H9 (cell line): ENCODE measurements at regions not wholly inside any gene's neighbourhood (a gene's known extent, or its start where the extent isn't known, plus 50 kb on each side); places are given as distances from the start of the nearest gene placed in this dataset.

Experiments
- DNase-seq: peaks from one replicate; pipeline ENCODE4 v3.0.0-alpha.2; 2017
- H2AFZ ChIP-seq: one replicate; pipeline ENCODE4 v1.6.1; 2013; ENCODE audit warnings: mild to moderate bottlenecking, low read length, control low read depth, moderate library complexity
- H2AK5ac ChIP-seq: 2 replicates; pipeline ENCODE4 v1.6.1; 2013; ENCODE audit warnings: low read length, control low read depth, mixed read lengths; ENCODE audit not compliant: insufficient read length
- H2BK120ac ChIP-seq: one replicate; pipeline ENCODE4 v1.6.1; 2013; ENCODE audit warnings: low read depth, mild to moderate bottlenecking, low read length, control low read depth, inconsistent platforms; ENCODE audit not compliant: poor library complexity, severe bottlenecking
- H2BK12ac ChIP-seq: 2 replicates; pipeline ENCODE4 v1.6.1; 2013; ENCODE audit warnings: low read length, control low read depth, mixed read lengths, low read depth; ENCODE audit not compliant: insufficient read length
- H2BK15ac ChIP-seq: 2 replicates; pipeline ENCODE4 v1.6.1; 2013; ENCODE audit warnings: low read depth, low read length, control low read depth
- H2BK20ac ChIP-seq: one replicate; pipeline ENCODE4 v1.6.1; 2013; ENCODE audit warnings: low read depth, mild to moderate bottlenecking, low read length, control low read depth, inconsistent platforms; ENCODE audit not compliant: poor library complexity, severe bottlenecking
- H2BK5ac ChIP-seq: 2 replicates; pipeline ENCODE4 v1.6.1; 2013; ENCODE audit warnings: low read length, control low read depth, mixed read lengths; ENCODE audit not compliant: insufficient read length
- H3K14ac ChIP-seq: 2 replicates; pipeline ENCODE4 v1.6.1; 2013; ENCODE audit warnings: low read length, control low read depth; ENCODE audit not compliant: insufficient read depth
- H3K18ac ChIP-seq: 2 replicates; pipeline ENCODE4 v1.6.1; 2013; ENCODE audit warnings: low read depth, mild to moderate bottlenecking, mixed read lengths, low read length, control low read depth; ENCODE audit not compliant: insufficient read length
- H3K23ac ChIP-seq: 2 replicates; pipeline ENCODE4 v1.6.1; 2013; ENCODE audit warnings: low read length, control low read depth, mixed read lengths, low read depth; ENCODE audit not compliant: insufficient read length
- H3K23me2 ChIP-seq: 2 replicates; pipeline ENCODE4 v1.6.1; 2013; ENCODE audit warnings: low read depth, mild to moderate bottlenecking, mixed read lengths, low read length, control low read depth; ENCODE audit not compliant: insufficient read length, poor library complexity, severe bottlenecking
- H3K27ac ChIP-seq: 2 replicates; pipeline ENCODE4 v1.5.1; 2013; ENCODE audit warnings: low read length, control low read depth, mixed read lengths, low read depth; ENCODE audit not compliant: insufficient read length
- H3K27me3 ChIP-seq: 2 replicates; pipeline ENCODE4 v1.6.1; 2013; ENCODE audit warnings: low read length, control low read depth, inconsistent platforms; ENCODE audit not compliant: insufficient read depth
- H3K4ac ChIP-seq: 2 replicates; pipeline ENCODE4 v1.6.1; 2013; ENCODE audit warnings: low read depth, mild to moderate bottlenecking, control low read depth, inconsistent platforms, low read length, moderate library complexity
- H3K4me1 ChIP-seq: 2 replicates; pipeline ENCODE4 v1.6.1; 2013; ENCODE audit warnings: low read length, control low read depth, inconsistent platforms; ENCODE audit not compliant: insufficient read depth
- H3K4me2 ChIP-seq: 2 replicates; pipeline ENCODE4 v1.6.1; 2013; ENCODE audit warnings: low read length, control low read depth, mixed read lengths; ENCODE audit not compliant: insufficient read length, insufficient read depth
- H3K56ac ChIP-seq: 2 replicates; pipeline ENCODE4 v1.6.1; 2013; ENCODE audit warnings: low read depth, mild to moderate bottlenecking, mixed read lengths, low read length, control low read depth; ENCODE audit not compliant: insufficient read length
- H3K79me1 ChIP-seq: 2 replicates; pipeline ENCODE4 v1.6.1; 2013; ENCODE audit warnings: low read depth, mild to moderate bottlenecking, moderate library complexity, low read length, control low read depth, inconsistent platforms; ENCODE audit not compliant: insufficient read depth, poor library complexity, severe bottlenecking
- H3K79me2 ChIP-seq: 2 replicates; pipeline ENCODE4 v1.6.1; 2013; ENCODE audit warnings: low read length, control low read depth, inconsistent platforms; ENCODE audit not compliant: insufficient read depth
- H3K9ac ChIP-seq: 2 replicates; pipeline ENCODE4 v1.6.1; 2013; ENCODE audit warnings: low read length, control low read depth, mixed read lengths; ENCODE audit not compliant: insufficient read length; ENCODE audit errors: extremely low read depth
- H3K9me3 ChIP-seq: one replicate; pipeline ENCODE4 v1.6.1; 2013; ENCODE audit warnings: low read depth, low read length, inconsistent platforms; ENCODE audit not compliant: control insufficient read depth
- H3T11ph ChIP-seq: one replicate; pipeline ENCODE4 v1.6.1; 2013; ENCODE audit warnings: mild to moderate bottlenecking, low read length, control low read depth, inconsistent platforms
- H4K20me1 ChIP-seq: one replicate; pipeline ENCODE4 v1.6.1; 2013; ENCODE audit not compliant: control insufficient read depth, insufficient read length, insufficient read depth
- H4K5ac ChIP-seq: 2 replicates; pipeline ENCODE4 v1.6.1; 2013; ENCODE audit warnings: low read depth, mild to moderate bottlenecking, mixed read lengths, low read length, control low read depth; ENCODE audit not compliant: insufficient read length
- H4K8ac ChIP-seq: replicated peaks from 2 replicates; pipeline ENCODE4 v1.6.1; 2013; ENCODE audit warnings: low read length, control low read depth, mixed read lengths, low read depth; ENCODE audit not compliant: insufficient read length
- H4K91ac ChIP-seq: 2 replicates; pipeline ENCODE4 v1.6.1; 2013; ENCODE audit warnings: low read depth, mild to moderate bottlenecking, moderate library complexity, mixed read lengths, low read length, control low read depth; ENCODE audit not compliant: insufficient read length
- H3K27ac Mint-ChIP-seq, 3 experiments: 2 replicates in 2 of 3; 3 replicates in 1 of 3; pipeline ENCODE4 v1.8.0; 2020 to 2021; ENCODE audit warnings: mixed read lengths in 3 of 3, mild to moderate bottlenecking in 1 of 3, moderate library complexity in 1 of 3
- H3K27me3 Mint-ChIP-seq: 2 replicates; pipeline ENCODE4 v1.8.0; 2021; ENCODE audit warnings: low read depth, mild to moderate bottlenecking, moderate library complexity, mixed read lengths
- H3K36me3 Mint-ChIP-seq, 3 experiments: 2 replicates in 2 of 3; 3 replicates in 1 of 3; pipeline ENCODE4 v1.8.0; 2020 to 2021; ENCODE audit warnings: low read depth in 3 of 3, mixed read lengths in 3 of 3; ENCODE audit not compliant: insufficient read depth in 1 of 3
- H3K4me1 Mint-ChIP-seq, 2 experiments: 2 replicates each; pipeline ENCODE4 v1.8.0; 2020; ENCODE audit warnings: mixed read lengths in 2 of 2
- H3K4me3 Mint-ChIP-seq, 2 experiments: 2 replicates in 1 of 2; 3 replicates in 1 of 2; pipeline ENCODE4 v1.8.0; 2020 to 2021; ENCODE audit warnings: mild to moderate bottlenecking in 2 of 2, mixed read lengths in 2 of 2, moderate library complexity in 1 of 2
- H3K9me3 Mint-ChIP-seq, 2 experiments: 2 replicates in 1 of 2; 3 replicates in 1 of 2; pipeline ENCODE4 v1.8.0; 2020; ENCODE audit warnings: mild to moderate bottlenecking in 2 of 2, mixed read lengths in 2 of 2, moderate library complexity in 1 of 2
- CTCF ChIP-seq: fragments of 200-600 bp; sonication (generic); conservative IDR thresholded peaks from 3 replicates; pipeline ENCODE4 v1.8.0; 2021; ENCODE audit warnings: antibody characterized with exemption, mild to moderate bottlenecking
- WGBS: extraction: QIAGEN DNeasy Blood & Tissue Kit; methylation state at CpG from one replicate; pipeline ENCODE4 v1.1.7; 2013; ENCODE audit warnings: missing lambda C conversion rate, low lambda C conversion rate, mixed read lengths; ENCODE audit not compliant: insufficient read length; ENCODE audit errors: extremely low coverage; 5-methylcytosine and 5-hydroxymethylcytosine counted together

- H3K9me3 Mint-ChIP-seq: peaks cover 19 to 24% of the 10 kb centered on the region in 2 experiments
- no CpG with 5 or more reads among the region's 3 CpGs for WGBS
- DNase-seq: no peak
- H3K79me2 ChIP-seq: no peaks in the 10 kb centered on the region
- H3K27me3 ChIP-seq: no peaks in the 10 kb centered on the region
- H2BK5ac ChIP-seq: no peak overlapping the region
- no peak overlapping the region for H3K4me2 ChIP-seq
- H2BK120ac ChIP-seq: no peak overlapping the region
- H2AK5ac ChIP-seq: no peak overlapping the region
- H3K27ac ChIP-seq: no peak overlapping the region
- no peaks in the 10 kb centered on the region for H3K9me3 ChIP-seq
- H4K20me1 ChIP-seq: no peaks in the 10 kb centered on the region
- H3K4me1 ChIP-seq: no peaks in the 10 kb centered on the region
- H3K4me1 Mint-ChIP-seq: peaks cover 9 to 14% of the 10 kb centered on the region in 2 experiments
- no peak overlapping the region for H4K5ac ChIP-seq
- H3K79me1 ChIP-seq: no peaks in the 10 kb centered on the region
- H4K8ac ChIP-seq: no peak overlapping the region
- H3K18ac ChIP-seq: no peak overlapping the region
- no peak overlapping the region for H4K91ac ChIP-seq
- H3K23me2 ChIP-seq: no peaks in the 10 kb centered on the region
- no peak for TF ChIP-seq CTCF
- H2BK15ac ChIP-seq: no peak overlapping the region
- no peak overlapping the region for H3K9ac ChIP-seq
- H2BK12ac ChIP-seq: no peak overlapping the region
- H3K4ac ChIP-seq: no peak overlapping the region
- H3K4me3 Mint-ChIP-seq: no peak overlapping the region
- no peak overlapping the region for H3K23ac ChIP-seq
- H3K27me3 Mint-ChIP-seq: no peaks in the 10 kb centered on the region
- no peak overlapping the region for H3K56ac ChIP-seq
- no peak overlapping the region for H3K27ac Mint-ChIP-seq
- H2AFZ ChIP-seq: no peak overlapping the region
- H3T11ph ChIP-seq: no peak overlapping the region
- H3K14ac ChIP-seq: no peak overlapping the region
- no peak overlapping the region for H2BK20ac ChIP-seq
- H3K36me3 Mint-ChIP-seq: peaks cover 7 to 22% (median 8%) of the 10 kb centered on the region in 3 experiments; a peak in 6 of 7 replicates
Measured at GRCh38 chr6:84501315-84501714, 263.1 kb downstream of the TBX18 start.
